CMK (cell line): ENCODE measurements at regions not wholly inside any gene's neighbourhood (a gene's known extent, or its start where the extent isn't known, plus 50 kb on each side); places are given as distances from the start of the nearest gene placed in this dataset.
A peak's percentile ranks its signal among the peaks of the same experiment; 100 is the strongest.
"Not testable (repeated sequence)": the region's sequence is repeated elsewhere in the genome, so short reads cannot be mapped to it uniquely, and the experiment has no call there.

Source experiments
- DNase-seq: peaks from one replicate; pipeline ENCODE4 v3.0.0-alpha.2; 2010; ENCODE audit warnings: low read depth

DNA sequence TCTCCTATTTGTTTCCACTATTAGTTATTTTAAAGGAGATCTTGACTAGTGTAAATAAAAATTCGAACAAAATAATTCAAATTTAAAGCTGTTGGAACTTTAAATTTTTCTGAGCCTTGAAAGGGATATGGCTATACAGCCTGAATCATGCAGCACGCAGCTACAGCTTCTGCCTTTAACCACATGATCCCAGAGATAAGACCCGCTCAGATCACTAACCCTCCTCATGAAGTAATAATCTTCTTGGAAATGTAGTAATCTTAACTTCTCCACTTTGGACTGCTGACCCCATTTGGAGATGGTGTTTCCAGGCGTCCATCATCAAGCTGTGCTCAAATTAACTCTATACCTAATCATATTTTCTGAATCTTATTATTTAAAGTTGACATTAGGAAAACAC, 336.6 kb downstream of the DSC3 start:
- peak; percentile 17 for DNase-seq

DNA sequence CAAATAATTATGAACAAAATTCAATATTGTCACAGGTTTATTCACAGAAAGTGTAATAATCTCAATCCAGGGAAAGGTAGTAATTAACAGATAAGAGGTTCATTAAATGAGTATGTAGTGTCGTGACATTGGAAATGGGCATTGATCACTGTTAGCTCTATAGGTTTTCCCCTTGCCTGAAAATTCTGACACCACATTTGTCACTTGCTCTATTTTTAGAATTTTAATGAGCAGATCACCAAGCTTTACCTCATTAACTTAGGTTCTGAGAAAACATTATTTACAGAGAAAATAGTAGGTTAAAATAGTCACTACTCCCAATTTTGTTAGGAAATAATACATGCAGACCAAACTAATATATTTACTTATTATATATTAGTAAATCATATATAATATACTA, 344.0 kb downstream of the DSC3 start:
- no peak for DNase-seq

DNA sequence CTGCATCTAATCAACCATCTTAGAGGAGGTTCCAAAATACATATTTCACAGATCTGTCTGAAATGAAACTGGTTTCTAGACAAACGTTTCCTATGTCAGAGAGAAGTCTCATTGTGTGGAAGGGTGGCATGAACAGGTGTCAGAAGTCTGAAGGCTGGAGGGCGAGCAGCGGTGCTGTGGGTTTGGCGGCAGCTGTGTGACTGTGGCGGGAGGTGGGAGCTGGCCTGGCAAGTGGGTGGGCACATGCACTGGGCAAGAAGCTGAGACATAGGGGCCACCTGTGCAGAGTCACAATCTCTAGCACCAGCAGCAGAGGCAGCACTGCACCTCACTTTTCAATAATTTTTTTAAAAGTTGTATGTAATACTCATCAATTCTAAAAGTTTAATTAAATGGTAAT, 346.3 kb downstream of the DSC3 start:
- DNase-seq: no peak

DNA sequence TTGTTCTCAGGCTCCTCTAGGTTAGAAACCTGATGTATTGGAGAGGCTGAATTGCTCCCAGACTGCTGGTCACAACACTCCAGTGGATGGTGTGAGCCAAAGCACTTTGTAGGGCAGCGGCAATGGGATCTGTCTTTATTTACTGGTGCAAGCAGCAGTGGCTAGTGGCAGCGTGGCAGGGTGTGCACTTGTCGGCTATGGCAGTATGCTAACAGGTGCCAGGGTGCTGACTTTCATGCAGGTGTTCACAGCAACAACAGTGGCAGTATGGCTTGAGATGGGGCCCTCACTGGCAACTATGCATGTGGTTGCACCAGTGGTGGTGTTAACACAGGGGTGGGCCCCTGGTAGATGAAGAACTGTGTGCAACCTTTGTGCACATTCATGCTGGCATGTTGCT, 347.8 kb downstream of the DSC3 start:
- DNase-seq: no peak

DNA sequence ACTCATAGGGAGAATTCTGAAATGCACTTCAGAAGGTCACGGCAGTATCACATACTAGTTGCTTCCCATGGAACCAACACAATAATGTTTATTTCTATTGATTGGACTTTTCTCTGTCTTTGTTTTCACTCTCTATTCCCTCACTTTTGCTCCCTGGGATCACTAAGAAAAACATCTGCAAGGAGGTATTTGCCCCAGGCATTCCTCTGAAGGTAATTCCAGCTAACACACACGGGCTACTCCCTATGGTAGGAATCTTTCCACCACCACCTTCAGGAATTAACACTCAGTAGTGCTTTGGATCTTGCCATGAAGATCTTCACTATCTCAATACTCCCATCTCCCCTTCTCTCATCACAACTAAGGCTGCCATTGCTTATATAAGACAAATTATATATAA, 353.3 kb downstream of the DSC3 start:
- no peak for DNase-seq

DNA sequence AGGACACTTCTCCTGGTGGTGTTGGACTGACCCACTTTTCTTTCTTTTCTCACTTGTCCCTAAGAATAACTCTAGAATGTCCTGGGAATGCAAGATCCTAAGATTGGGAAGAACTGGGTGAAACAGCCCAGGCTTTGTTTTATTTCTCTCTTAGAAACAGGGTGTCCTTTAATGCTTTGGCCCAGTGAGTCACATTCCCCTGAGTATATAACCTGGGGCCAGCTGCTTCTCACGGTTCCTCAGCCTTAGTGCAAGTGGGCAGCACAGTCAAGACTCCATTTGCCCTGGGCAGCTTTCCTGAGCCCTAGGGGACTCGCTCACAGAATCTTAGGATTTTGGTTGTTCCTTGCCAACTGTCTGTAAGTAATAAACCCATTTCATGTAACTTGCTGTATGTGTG, 355.0 kb downstream of the DSC3 start:
- DNase-seq: no peak

DNA sequence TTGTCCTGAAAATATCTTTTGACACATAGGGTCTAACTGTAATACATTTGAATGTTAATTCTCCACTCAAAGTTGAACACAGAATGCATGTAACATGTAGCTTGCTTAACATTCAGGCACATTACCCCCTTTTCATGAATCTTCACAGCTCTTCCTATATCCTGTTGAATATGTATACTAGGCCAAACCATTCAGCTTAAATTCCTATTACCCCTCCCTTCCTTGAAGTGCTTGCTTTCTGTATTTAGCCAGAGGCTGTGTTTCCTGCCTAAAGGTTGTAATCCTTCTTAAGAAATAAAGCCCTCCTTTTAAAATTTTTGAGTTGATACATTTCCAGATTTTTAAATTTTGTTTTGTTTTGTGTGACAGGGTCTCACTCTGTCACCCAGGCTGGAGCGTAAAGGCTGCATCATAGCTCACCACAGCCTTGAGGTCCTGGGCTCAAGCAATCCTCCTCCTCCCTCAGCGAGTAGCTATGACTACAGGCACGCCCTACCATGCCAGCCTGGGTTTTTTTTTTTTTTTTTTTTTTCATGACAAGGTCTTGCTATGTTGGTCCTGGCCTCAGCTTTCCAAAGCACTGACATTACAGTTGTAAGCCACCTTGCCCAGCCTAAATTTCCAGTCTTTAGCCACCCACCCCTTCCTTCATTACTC, 357.6 kb downstream of the DSC3 start:
- peak; percentile 18 for DNase-seq

DNA sequence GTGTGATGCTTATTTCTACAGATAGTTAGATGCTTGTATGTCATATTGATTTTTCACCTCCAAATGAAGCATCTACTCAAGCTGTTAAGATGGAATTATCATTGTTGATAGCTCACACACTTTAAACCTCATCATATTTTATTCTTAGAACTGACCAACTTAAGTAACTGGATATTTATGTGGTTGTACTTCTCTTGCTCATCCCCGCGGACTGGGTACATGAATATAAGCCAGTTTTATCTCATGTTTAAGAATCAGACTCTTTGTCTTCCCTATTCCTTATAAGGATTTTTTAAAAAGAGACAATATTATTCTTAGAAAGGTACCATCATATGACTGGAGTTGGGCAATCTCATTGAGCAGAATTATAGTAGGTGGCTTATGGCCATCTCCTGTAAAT, 358.7 kb downstream of the DSC3 start:
- DNase-seq: no peak

DNA sequence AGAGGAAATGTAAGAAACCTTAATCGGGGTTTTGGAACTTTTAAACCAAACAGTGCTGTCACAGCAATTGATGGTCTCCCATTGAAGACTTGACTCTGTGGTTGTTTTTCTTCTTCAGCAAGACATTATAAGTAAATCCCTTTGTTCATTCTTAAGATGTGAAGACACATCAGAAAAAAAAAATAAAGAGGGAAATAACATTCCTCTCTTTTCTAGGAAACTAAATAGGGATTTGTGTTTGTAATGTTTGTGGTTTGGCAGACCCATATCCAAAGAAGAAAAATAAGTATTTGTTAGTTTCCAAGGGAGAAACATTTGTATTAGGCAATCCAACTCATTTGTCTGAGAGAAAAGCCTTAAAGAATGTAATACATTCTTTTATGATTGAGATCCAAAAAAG, 359.9 kb downstream of the DSC3 start:
- no peak for DNase-seq

DNA sequence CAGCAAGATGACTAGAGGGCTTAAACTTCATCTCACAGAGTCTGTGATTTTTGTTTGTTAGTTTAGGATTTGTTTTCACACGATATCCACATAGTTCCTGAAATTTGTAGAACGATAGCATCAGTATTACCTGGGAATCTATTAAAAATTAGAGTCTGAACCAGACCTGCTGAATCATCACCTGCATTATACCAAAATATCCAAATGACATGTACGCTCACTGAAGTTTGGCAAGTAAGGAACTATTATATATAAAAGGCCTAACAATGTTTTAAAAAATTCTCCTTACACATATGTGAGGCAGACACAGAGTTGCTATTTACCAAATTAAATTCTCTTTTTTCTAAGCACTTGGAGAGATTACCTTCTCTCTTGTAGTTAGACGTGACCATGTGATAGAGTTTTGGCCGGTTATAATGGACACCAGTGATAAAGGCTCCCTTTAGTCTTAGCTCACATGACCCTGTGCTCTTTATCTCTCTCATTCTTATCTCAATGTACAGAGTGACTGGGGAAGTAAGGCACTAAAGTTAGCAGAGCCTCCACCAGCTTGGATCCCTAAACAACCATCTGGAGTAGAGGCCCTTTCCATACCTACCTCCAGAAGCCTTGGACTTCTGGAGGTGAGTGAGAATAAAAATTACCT, 363.1 kb downstream of the DSC3 start:
- DNase-seq: peak; percentile 92

DNA sequence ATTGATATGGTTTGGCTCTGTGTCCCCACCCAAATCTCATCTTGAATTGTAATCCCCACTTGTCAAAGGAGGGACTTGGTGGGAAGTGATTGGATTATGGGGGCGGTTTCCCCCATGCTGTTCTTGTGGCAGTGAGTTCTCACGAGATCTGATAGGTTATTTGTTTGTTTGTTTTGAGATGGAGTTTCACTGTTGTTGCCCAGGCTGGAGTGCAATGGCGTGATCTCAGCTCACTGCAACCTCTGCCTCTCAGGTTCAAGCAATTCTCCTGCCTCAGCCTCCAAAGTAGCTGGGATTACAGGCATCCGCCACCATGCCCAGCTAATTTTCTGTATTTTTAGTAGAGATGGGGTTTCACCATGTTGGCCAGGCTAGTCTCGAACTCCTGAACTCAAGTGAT, 364.7 kb downstream of the DSC3 start:
- DNase-seq: not testable (repeated sequence)

DNA sequence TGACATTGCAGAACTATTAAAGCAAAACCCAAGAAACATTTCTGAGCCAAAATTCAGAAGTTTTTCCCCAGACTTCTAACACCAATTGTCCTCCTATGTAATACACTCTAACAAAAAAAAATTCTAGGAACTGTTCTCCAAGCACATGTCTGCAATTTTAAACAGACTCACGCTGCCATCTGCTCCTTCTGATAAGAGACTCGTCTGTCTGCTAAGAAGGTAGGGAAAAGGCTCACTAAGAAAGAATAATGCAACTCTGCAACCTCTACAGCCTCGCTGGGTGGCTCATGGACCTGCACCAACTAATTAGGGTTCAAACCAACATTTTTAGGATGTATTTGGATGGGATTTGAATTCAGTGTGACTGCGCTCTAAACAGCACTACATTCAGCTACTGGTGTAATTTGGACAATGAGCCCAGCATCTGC, 366.5 kb downstream of the DSC3 start:
- peak; percentile 88 for DNase-seq

DNA sequence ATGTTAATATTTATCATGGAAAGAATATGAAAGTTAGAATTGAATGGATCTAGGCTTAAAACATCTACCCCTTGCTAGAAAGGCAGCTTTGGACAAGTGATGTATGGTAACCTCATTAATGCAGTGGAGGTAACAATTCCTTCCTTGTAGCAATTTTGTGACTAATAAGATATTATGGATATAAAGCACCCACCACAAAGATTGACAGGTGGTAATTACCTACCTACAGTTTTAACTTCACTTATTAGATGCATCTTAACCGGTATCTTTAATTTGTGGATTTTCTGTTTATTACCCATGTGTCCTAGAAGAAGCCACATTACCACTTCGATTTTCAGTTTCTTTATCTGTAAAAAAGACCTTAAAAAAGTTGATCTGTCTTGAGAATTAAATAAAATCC, 367.0 kb downstream of the DSC3 start:
- DNase-seq: no peak

DNA sequence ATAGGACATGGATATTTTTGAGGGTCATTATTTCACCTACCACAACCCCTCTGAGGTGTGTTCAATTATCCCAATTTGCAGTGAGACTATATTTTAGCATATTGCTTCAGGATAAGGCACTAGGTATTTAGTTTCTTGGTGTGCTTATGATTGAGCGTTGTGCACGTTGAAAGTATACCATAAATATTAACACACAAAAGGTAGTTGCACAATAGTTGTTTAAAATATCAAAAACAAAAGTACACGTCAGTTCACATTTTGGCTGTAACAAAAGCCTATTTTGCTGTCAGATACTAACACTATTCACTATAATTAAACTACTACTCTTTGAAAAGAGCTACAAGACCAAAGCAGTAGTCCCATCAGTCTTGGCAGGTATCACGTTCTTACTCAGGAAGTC, 367.5 kb downstream of the DSC3 start:
- no peak for DNase-seq

DNA sequence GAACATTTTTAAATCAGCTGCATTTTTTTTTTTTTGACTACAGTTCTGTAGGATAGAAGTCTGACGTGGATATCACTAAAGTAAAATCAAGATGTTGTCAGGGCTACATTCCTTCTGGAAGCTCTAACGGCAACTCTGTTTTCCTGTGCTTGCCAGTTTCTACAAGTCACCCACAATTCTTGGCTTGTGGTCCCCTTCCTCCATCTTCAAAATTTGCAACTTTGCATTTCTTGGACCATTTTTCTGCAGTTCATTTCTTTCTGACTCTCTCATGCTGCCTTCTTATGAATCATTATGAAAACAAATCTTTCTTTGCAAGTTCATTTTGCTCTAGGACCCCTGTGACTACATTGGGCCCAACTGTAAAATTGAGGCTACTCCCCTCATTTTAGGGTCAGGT, 367.9 kb downstream of the DSC3 start:
- no peak for DNase-seq

DNA sequence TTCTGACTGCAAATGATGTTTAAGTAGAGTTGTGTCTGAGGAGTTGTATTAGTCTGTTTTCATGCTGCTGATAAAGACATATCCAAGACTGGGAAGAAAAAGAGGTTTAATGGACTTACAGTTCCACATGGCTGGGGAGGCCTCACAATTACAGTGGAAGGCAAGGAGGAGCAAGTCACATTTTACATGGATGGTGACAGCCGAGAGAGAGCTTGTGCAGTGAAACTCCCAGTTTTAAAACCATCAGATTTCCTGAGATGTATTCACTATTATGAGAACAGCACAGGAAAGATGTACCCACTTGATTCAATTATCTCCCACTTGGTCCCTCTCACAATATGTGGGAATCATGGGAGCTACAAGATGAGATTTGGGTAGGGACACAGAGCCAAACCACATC, 370.1 kb downstream of the DSC3 start:
- not testable (repeated sequence) for DNase-seq

DNA sequence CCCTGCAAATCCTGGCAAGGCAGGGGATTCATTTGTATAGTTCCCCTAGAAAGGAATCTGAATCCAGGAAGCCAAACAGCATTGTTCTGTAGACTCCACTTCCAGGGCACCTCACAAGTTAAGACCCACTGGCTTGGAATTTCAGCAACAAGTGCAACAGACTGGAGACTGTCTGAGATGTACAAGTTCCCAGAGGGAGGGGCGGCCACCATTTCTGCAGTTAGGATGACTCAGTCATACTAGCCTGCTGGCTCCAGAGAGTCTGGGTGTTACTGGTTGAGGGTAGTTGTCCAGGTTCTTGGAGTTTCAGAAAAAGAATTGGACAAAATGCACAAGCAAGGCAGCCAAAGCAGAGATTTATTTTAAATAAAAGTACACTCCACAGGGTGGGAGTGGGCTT, 384.2 kb downstream of the DSC3 start:
- DNase-seq: no peak

DNA sequence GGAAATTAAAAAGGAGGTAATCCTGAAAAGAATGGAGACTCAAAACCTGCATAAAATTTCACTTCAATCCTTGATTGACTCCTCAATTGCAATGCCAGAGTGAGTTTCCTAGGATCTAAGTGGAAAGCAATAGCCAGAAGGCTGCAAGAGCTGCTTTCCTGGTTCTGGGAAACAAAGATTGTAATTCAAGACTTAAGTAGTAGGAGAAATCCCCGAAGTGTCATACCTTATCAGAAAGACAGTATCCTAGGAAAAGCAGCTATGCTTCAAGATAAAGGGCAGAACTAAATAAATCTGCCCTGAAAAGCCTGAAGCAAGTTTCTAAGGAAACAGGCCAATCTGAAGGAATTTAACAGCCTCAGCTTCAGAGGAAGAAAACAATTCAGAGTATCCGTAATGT, 390.2 kb downstream of the DSC3 start:
- DNase-seq: no peak

DNA sequence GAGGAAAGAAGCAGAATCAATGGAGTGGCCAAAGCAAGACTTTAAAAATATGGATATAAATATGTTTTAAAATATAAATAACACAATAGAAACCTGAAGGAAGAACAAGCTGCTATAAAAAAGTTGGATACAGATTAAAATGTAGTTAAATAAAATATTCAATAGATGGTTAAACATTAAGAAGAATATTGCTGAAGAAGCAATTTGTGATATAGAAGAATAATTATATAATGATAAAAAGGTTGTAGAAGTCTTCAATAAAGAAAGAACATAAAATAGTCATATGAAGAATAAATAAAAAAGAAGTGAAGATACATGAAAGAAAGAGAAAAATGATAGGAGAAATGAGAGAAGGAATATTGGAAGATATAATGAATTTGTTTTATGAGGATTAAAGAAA, 392.0 kb downstream of the DSC3 start:
- no peak for DNase-seq

DNA sequence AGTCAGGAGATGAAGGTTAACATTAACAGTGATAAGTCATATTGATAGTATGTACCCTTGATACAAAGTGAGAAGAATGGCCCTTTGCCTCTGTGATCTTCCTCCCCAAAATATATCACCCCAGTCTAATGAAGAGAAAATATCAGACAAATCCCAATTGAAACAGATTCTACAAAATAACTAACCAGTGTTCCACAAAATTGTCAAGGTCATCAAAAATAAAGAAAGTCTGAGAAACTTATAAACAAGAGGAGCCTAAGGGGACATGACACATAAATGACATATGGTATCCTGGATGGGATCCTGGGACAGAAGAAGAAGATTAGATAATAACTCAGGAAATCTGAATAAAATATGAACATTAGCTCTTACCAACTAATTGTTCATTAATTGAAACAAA, 398.4 kb downstream of the DSC3 start:
- no peak for DNase-seq

DNA sequence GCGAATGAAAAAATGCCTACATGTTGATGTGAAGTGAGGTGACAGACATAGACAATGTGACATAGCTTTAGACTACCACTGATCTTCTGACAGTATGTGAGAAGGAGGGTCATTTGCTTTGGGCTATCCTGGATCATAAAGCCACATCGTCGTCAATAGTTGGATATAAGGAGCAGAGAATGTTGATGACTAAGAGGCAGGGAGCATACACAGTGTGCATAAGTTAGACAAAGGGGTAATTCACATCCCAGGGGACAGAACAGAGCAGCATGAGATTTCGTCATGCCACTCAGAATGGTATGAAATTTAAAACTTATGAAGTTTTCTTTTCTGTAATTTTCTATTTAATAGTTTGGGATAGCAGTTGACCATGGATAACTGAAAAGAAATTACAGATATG, 403.2 kb downstream of the DSC3 start:
- no peak for DNase-seq

DNA sequence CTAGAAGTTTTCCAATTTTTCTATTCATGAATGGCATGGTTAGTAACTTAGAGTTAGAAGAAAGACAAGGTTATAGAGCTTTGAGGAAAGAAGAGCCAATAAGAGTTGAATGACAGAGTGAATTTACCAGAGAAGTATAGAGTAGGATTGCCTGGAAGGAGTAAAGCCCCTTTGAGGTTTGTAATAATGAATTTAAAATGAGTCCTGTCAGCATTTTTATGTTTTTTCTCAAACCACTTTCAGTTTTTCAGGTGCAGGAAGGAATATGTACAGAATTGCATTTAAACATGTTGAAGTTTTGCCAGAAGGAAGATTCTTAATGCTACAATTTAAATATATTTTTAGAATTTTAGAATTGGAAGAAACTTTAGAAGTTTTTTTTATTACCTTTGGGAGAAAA, 408.3 kb downstream of the DSC3 start:
- no peak for DNase-seq

DNA sequence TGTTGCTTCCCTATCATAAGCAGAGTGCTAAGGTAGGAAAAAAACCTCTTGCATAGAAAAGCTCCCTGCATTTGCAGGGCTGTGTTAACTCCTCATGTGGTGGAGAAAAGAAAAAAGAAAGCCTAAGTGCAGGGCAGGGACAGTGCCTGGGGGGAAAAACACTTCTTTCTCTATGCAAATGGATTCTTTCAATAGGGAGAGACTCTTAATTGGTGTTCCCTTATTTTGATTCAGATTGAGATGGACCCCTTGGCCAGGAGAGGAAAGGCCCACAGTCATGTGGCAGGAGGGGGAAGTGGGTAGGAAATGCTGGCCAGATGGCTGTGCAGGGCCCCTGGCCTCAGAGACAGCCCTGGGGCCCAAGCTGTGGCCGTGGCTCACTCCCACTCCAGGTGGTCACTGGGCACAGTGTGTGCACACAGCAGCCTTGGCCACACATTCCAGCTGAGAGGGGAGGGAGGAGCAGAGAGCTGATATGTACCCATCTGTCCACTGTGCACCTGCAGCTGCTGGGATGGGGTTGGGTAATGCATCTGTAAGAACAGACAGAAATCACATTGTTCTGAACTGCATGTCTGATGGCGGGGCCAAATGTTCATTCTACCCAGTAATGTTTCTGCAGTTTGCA, 410.4 kb downstream of the DSC3 start:
- DNase-seq: no peak

DNA sequence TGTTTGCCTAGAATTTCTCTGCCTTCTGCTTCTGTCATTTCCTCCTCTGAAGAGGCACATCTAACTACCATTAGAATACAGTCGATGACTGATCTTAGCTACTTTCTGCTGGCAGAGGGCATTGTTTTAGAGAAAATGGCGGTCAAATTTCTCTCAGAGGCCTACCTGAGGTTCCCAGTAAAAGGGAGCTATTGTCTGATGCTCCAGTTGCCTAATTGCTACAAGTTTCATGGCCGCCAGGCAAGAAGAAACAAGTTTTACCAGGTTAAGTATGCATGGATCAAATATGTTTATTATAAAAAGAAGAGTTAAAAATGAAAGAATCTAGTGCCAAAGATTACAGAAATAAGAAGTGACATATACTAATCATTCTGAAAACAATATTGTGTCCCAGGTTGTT, 416.6 kb downstream of the DSC3 start:
- DNase-seq: no peak
